GM10266 (cell line): ENCODE measurements at regions not wholly inside any gene's neighbourhood (a gene's known extent, or its start where the extent isn't known, plus 50 kb on each side); places are given as distances from the start of the nearest gene placed in this dataset.

Experiments
- DNase-seq: peaks from one replicate; pipeline ENCODE4 v3.0.0; 2012; ENCODE audit errors: extremely low spot score
- CTCF ChIP-seq: IDR thresholded peaks from 2 replicates; pipeline ENCODE4 v1.5.1; 2012; ENCODE audit warnings: mild to moderate bottlenecking, low read depth; ENCODE audit not compliant: control insufficient read depth, insufficient read depth; ENCODE audit errors: missing control alignments

GRCh38 chrX:69103539-69103938 is 61.7 kb downstream of the PJA1 start:
- TF ChIP-seq CTCF = no peak
- no peak for DNase-seq

GRCh38 chrX:69102612-69103194 is 62.5 kb downstream of the PJA1 start:
- TF ChIP-seq CTCF = no peak
- DNase-seq = no peak

- DNase-seq = no peak
- TF ChIP-seq CTCF = no peak
These were observed 63.5 kb downstream of the PJA1 start for GRCh38 chrX:69101683-69102251.

GRCh38 chrX:69100478-69100877 is 64.8 kb downstream of the PJA1 start:
- TF ChIP-seq CTCF = no peak
- no peak for DNase-seq

GRCh38 chrX:69097451-69098236 is 67.6 kb downstream of the PJA1 start:
- no peak for DNase-seq
- no peak for TF ChIP-seq CTCF

- DNase-seq = no peak
- no peak for TF ChIP-seq CTCF
These were observed 68.3 kb downstream of the PJA1 start for GRCh38 chrX:69096963-69097362.
